HEK293 (cell line): ENCODE measurements at regions not wholly inside any gene's neighbourhood (a gene's known extent, or its start where the extent isn't known, plus 50 kb on each side); places are given as distances from the start of the nearest gene placed in this dataset.

Experiments used
- CTCF ChIA-PET: fragments of 350-600 bp; formaldehyde crosslinking; extraction: SDS; loops from one replicate; lab custom pipeline; 2021; ENCODE audit warnings: antibody characterized with exemption; lab: Yijun Ruan, JAX
- POLR2A ChIA-PET: fragments of 300-600 bp; formaldehyde crosslinking; extraction: SDS; loops from one replicate; lab custom pipeline; 2020; ENCODE audit warnings: antibody characterized with exemption, inconsistent platforms; lab: Yijun Ruan, JAX
- H3K27ac ChIP-seq: fragments of 200-500 bp; sonication (Bioruptor generic); 2 replicates; pipeline ENCODE4 v1.5.1; 2014; ENCODE audit warnings: low read depth, low read length, control low read depth, inconsistent platforms; ENCODE audit errors: extremely low read depth
- H3K36me3 ChIP-seq, 2 experiments: fragments of 200-500 bp in 1 of 2; sonication (Bioruptor generic) in 1 of 2; 1 replicate in 1 of 2; 2 replicates in 1 of 2; pipeline ENCODE4 v1.5.1; 2014 to 2017; ENCODE audit warnings: inconsistent platforms in 2 of 2, low read length in 2 of 2; ENCODE audit not compliant: control insufficient read depth in 2 of 2, insufficient read depth in 1 of 2
- H3K4me1 ChIP-seq: fragments of 200-500 bp; sonication (Bioruptor generic); 2 replicates; pipeline ENCODE4 v1.5.1; 2014; ENCODE audit warnings: mild to moderate bottlenecking, low read length, inconsistent platforms; ENCODE audit not compliant: control insufficient read depth, insufficient read depth
- H3K4me3 ChIP-seq: 2 replicates; pipeline ENCODE4 v1.5.1; 2011; ENCODE audit warnings: low read depth, mild to moderate bottlenecking, control low read depth, low read length, moderate library complexity
- H3K9me3 ChIP-seq: fragments of 200-500 bp; sonication (Bioruptor generic); 2 replicates; pipeline ENCODE4 v1.5.1; 2014; ENCODE audit warnings: low read depth, low read length, inconsistent platforms; ENCODE audit not compliant: control insufficient read depth, insufficient read depth
- EGR2 ChIP-seq: fragments of 450-650 bp; formaldehyde crosslinking; IDR thresholded peaks from 2 replicates; pipeline ENCODE4 v1.5.1; 2016; ENCODE audit warnings: low read depth, missing biosample characterization, missing genetic modification characterization
- KLF9 ChIP-seq: fragments of 450-650 bp; formaldehyde crosslinking; IDR thresholded peaks from 2 replicates; pipeline ENCODE4 v1.5.1; 2016; ENCODE audit warnings: missing biosample characterization, missing genetic modification characterization, low read depth
- RBAK ChIP-seq: fragments of 450-650 bp; formaldehyde crosslinking; IDR thresholded peaks from 2 replicates; pipeline ENCODE4 v1.5.1; 2016; ENCODE audit warnings: missing biosample characterization, missing genetic modification characterization
- SP7 ChIP-seq: fragments of 450-650 bp; formaldehyde crosslinking; IDR thresholded peaks from 2 replicates; pipeline ENCODE4 v1.5.1; 2016; ENCODE audit warnings: missing biosample characterization, missing genetic modification characterization
- WT1 ChIP-seq: fragments of 450-650 bp; formaldehyde crosslinking; IDR thresholded peaks from 2 replicates; pipeline ENCODE4 v1.5.1; 2016; ENCODE audit warnings: missing biosample characterization, missing genetic modification characterization
- YY2 ChIP-seq: fragments of 450-650 bp; formaldehyde crosslinking; IDR thresholded peaks from 2 replicates; pipeline ENCODE4 v1.5.1; 2016; ENCODE audit warnings: missing biosample characterization, missing genetic modification characterization
- ZBTB7A ChIP-seq: fragments of 450-650 bp; formaldehyde crosslinking; IDR thresholded peaks from 2 replicates; pipeline ENCODE4 v1.5.1; 2016; ENCODE audit warnings: low read depth, missing biosample characterization, missing genetic modification characterization
- ZNF112 ChIP-seq: fragments of 450-650 bp; formaldehyde crosslinking; IDR thresholded peaks from 2 replicates; pipeline ENCODE4 v1.5.0; 2017; ENCODE audit warnings: missing biosample characterization, missing genetic modification characterization
- ZNF148 ChIP-seq: fragments of 450-650 bp; formaldehyde crosslinking; IDR thresholded peaks from 2 replicates; pipeline ENCODE4 v1.5.0; 2017; ENCODE audit warnings: missing biosample characterization, missing genetic modification characterization, borderline replicate concordance
- ZNF423 ChIP-seq: fragments of 450-650 bp; formaldehyde crosslinking; IDR thresholded peaks from 2 replicates; pipeline ENCODE4 v1.5.1; 2016; ENCODE audit warnings: missing biosample characterization, missing genetic modification characterization
- ZNF433 ChIP-seq: fragments of 450-650 bp; formaldehyde crosslinking; IDR thresholded peaks from 2 replicates; pipeline ENCODE4 v1.5.1; 2016; ENCODE audit warnings: missing biosample characterization, missing genetic modification characterization, low read depth
- ZNF510 ChIP-seq: fragments of 450-650 bp; formaldehyde crosslinking; IDR thresholded peaks from 2 replicates; pipeline ENCODE4 v1.5.1; 2018; ENCODE audit warnings: mild to moderate bottlenecking, missing genetic modification characterization, missing biosample characterization; ENCODE audit not compliant: insufficient replicate concordance
- ZNF549 ChIP-seq: fragments of 450-650 bp; IDR thresholded peaks from 2 replicates; pipeline ENCODE4 v1.5.1; 2018; ENCODE audit warnings: missing biosample characterization, missing genetic modification characterization, mild to moderate bottlenecking, inconsistent platforms, moderate library complexity
- ZNF596 ChIP-seq: fragments of 450-650 bp; IDR thresholded peaks from 2 replicates; pipeline ENCODE4 v1.5.0; 2018; ENCODE audit warnings: missing biosample characterization, mild to moderate bottlenecking, missing genetic modification characterization, moderate library complexity
- ZNF654 ChIP-seq: fragments of 450-650 bp; formaldehyde crosslinking; IDR thresholded peaks from 2 replicates; pipeline ENCODE4 v1.5.1; 2016; ENCODE audit warnings: low read depth, missing biosample characterization, missing genetic modification characterization
- ZNF776 ChIP-seq: fragments of 450-650 bp; formaldehyde crosslinking; IDR thresholded peaks from 2 replicates; pipeline ENCODE4 v1.5.0; 2017; ENCODE audit warnings: missing biosample characterization, missing genetic modification characterization, borderline replicate concordance
- TF ChIP-seq, protein P1 (sequence below): fragments of 450-650 bp; formaldehyde crosslinking; IDR thresholded peaks from 2 replicates; pipeline ENCODE4 v1.5.1; 2016; ENCODE audit warnings: missing biosample characterization, missing genetic modification characterization
- TF ChIP-seq, protein P2 (sequence below): fragments of 450-650 bp; formaldehyde crosslinking; IDR thresholded peaks from 2 replicates; pipeline ENCODE4 v1.5.1; 2016; ENCODE audit warnings: missing biosample characterization, missing genetic modification characterization
- TF ChIP-seq, protein P3 (sequence below): fragments of 450-650 bp; formaldehyde crosslinking; IDR thresholded peaks from 2 replicates; pipeline ENCODE4 v1.5.1; 2016; ENCODE audit warnings: missing biosample characterization, missing genetic modification characterization

- Histone ChIP-seq H3K9me3 (no peaks in the 10 kb centered on the region), H3K4me3 (no peak overlapping the region), H3K36me3 (no peaks in the 10 kb centered on the region), H3K4me1 (no peaks in the 10 kb centered on the region), H3K27ac (no peak overlapping the region)
- ChIA-PET POLR2A (no interaction called here), CTCF (no interaction called here)
- TF ChIP-seq, protein P1, sequence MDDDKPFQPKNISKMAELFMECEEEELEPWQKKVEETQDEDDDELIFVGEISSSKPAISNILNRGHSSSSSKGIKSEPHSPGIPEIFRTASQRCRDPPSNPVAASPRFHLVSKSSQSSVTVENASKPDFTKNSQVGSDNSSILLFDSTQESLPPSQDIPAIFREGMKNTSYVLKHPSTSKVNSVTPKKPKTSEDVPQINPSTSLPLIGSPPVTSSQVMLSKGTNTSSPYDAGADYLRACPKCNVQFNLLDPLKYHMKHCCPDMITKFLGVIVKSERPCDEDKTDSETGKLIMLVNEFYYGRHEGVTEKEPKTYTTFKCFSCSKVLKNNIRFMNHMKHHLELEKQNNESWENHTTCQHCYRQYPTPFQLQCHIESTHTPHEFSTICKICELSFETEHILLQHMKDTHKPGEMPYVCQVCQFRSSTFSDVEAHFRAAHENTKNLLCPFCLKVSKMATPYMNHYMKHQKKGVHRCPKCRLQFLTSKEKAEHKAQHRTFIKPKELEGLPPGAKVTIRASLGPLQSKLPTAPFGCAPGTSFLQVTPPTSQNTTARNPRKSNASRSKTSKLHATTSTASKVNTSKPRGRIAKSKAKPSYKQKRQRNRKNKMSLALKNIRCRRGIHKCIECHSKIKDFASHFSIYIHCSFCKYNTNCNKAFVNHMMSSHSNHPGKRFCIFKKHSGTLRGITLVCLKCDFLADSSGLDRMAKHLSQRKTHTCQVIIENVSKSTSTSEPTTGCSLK (tag by site-specific recombination): no peak
- TF ChIP-seq, protein P2, sequence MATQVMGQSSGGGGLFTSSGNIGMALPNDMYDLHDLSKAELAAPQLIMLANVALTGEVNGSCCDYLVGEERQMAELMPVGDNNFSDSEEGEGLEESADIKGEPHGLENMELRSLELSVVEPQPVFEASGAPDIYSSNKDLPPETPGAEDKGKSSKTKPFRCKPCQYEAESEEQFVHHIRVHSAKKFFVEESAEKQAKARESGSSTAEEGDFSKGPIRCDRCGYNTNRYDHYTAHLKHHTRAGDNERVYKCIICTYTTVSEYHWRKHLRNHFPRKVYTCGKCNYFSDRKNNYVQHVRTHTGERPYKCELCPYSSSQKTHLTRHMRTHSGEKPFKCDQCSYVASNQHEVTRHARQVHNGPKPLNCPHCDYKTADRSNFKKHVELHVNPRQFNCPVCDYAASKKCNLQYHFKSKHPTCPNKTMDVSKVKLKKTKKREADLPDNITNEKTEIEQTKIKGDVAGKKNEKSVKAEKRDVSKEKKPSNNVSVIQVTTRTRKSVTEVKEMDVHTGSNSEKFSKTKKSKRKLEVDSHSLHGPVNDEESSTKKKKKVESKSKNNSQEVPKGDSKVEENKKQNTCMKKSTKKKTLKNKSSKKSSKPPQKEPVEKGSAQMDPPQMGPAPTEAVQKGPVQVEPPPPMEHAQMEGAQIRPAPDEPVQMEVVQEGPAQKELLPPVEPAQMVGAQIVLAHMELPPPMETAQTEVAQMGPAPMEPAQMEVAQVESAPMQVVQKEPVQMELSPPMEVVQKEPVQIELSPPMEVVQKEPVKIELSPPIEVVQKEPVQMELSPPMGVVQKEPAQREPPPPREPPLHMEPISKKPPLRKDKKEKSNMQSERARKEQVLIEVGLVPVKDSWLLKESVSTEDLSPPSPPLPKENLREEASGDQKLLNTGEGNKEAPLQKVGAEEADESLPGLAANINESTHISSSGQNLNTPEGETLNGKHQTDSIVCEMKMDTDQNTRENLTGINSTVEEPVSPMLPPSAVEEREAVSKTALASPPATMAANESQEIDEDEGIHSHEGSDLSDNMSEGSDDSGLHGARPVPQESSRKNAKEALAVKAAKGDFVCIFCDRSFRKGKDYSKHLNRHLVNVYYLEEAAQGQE (tag by site-specific recombination): 0 out of 2 replicates have a peak, but pooled peaks have one; percentile 33
Measured at GRCh38 chr4:24688453-24688852, 104.1 kb upstream of the DHX15 start.

DNA sequence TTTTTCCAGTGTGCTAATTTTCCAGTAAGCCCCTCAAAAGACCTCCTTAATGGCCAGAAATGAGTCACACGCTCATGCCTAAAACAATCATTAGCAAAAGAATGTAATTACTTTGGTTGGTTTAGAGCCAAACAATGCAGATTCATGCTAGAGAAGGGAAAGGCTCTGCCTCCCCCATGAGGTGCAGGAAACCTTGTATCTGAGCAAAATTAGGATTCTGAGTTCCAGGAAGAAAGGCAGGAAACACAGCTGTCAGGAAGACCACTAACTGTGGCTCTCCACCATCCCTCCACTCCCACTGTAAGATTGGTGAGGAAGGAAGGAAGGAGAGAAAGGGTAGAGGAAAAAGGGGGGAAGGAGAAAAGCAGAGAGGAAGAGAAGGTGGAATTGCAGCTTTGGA lies 104.9 kb upstream of the DHX15 start:
- H3K36me3 ChIP-seq: no peaks in the 10 kb centered on the region
- no peak overlapping the region for H3K4me3 ChIP-seq
- no peak overlapping the region for H3K27ac ChIP-seq
- H3K9me3 ChIP-seq: no peaks in the 10 kb centered on the region
- TF ChIP-seq ZNF596 (no peak), ZNF510 (tag by site-specific recombination) (no peak), RBAK (no peak), ZNF549 (tag by site-specific recombination) (no peak), KLF9 (tag by site-specific recombination) (no peak), SP7 (tag by site-specific recombination) (no peak), YY2 (tag by site-specific recombination) (no peak), EGR2 (tag by site-specific recombination) (no peak), ZNF776 (tag by site-specific recombination) (no peak), ZNF423 (tag by site-specific recombination) (no peak), ZNF433 (no peak), ZNF654 (tag by site-specific recombination) (no peak), ZNF112 (no peak), ZBTB7A (tag by site-specific recombination) (no peak), WT1 (tag by site-specific recombination) (no peak), ZNF148 (tag by site-specific recombination) (no peak)
- TF ChIP-seq, protein P3, sequence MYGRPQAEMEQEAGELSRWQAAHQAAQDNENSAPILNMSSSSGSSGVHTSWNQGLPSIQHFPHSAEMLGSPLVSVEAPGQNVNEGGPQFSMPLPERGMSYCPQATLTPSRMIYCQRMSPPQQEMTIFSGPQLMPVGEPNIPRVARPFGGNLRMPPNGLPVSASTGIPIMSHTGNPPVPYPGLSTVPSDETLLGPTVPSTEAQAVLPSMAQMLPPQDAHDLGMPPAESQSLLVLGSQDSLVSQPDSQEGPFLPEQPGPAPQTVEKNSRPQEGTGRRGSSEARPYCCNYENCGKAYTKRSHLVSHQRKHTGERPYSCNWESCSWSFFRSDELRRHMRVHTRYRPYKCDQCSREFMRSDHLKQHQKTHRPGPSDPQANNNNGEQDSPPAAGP (tag by site-specific recombination): no peak
- ChIA-PET POLR2A (no interaction called here), CTCF (no interaction called here)
- H3K4me1 ChIP-seq: no peaks in the 10 kb centered on the region
